ENCODE measurements at regions not wholly inside any gene's neighbourhood (a gene's known extent, or its start where the extent isn't known, plus 50 kb on each side); places are given as distances from the start of the nearest gene placed in this dataset.
"Not testable (repeated sequence)": the region's sequence is repeated elsewhere in the genome, so short reads cannot be mapped to it uniquely, and the experiment has no call there.

- TF ChIP-seq, protein P1, sequence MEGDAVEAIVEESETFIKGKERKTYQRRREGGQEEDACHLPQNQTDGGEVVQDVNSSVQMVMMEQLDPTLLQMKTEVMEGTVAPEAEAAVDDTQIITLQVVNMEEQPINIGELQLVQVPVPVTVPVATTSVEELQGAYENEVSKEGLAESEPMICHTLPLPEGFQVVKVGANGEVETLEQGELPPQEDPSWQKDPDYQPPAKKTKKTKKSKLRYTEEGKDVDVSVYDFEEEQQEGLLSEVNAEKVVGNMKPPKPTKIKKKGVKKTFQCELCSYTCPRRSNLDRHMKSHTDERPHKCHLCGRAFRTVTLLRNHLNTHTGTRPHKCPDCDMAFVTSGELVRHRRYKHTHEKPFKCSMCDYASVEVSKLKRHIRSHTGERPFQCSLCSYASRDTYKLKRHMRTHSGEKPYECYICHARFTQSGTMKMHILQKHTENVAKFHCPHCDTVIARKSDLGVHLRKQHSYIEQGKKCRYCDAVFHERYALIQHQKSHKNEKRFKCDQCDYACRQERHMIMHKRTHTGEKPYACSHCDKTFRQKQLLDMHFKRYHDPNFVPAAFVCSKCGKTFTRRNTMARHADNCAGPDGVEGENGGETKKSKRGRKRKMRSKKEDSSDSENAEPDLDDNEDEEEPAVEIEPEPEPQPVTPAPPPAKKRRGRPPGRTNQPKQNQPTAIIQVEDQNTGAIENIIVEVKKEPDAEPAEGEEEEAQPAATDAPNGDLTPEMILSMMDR (IDR thresholded peaks at IDR 0.05), result not testable (repeated sequence)
- TF ChIP-seq POLR2A (IDR thresholded peaks at IDR 0.05), result not testable (repeated sequence)
Observed at GRCh38 chr12:47365443-47366076, 285.8 kb upstream of the AMIGO2 start.
